ENCODE measurements at regions not wholly inside any gene's neighbourhood (a gene's known extent, or its start where the extent isn't known, plus 50 kb on each side); places are given as distances from the start of the nearest gene placed in this dataset.
"Not testable (repeated sequence)": the region's sequence is repeated elsewhere in the genome, so short reads cannot be mapped to it uniquely, and the experiment has no call there.

DNA sequence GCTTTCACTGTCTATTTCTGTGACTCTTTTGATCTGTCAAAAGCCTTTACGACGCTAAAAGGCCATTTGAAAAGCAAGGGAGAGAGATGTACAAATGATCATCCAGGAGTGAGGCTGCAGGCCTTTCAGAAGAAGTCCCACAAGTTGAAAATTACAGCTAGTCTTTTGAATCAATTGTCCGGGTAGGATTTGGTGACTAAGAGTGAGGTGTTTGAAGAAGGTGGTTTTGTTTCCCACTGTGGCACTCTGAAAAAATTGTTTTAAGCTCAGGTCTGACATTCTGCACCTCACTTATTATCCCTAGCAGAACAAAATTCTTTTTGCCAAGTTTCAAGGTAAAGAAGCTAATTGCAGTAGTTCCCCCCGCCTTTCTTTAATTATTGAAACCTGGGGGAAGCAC is 50.8 kb upstream of the TMEM108 start:
- DNase-seq (ENCODE audit: low read depth): no peak
- TF ChIP-seq, protein P1, sequence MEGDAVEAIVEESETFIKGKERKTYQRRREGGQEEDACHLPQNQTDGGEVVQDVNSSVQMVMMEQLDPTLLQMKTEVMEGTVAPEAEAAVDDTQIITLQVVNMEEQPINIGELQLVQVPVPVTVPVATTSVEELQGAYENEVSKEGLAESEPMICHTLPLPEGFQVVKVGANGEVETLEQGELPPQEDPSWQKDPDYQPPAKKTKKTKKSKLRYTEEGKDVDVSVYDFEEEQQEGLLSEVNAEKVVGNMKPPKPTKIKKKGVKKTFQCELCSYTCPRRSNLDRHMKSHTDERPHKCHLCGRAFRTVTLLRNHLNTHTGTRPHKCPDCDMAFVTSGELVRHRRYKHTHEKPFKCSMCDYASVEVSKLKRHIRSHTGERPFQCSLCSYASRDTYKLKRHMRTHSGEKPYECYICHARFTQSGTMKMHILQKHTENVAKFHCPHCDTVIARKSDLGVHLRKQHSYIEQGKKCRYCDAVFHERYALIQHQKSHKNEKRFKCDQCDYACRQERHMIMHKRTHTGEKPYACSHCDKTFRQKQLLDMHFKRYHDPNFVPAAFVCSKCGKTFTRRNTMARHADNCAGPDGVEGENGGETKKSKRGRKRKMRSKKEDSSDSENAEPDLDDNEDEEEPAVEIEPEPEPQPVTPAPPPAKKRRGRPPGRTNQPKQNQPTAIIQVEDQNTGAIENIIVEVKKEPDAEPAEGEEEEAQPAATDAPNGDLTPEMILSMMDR (IDR thresholded peaks at IDR 0.05; ENCODE audit: insufficient read depth, low read depth, low read length, missing control alignments): no peak

DNA sequence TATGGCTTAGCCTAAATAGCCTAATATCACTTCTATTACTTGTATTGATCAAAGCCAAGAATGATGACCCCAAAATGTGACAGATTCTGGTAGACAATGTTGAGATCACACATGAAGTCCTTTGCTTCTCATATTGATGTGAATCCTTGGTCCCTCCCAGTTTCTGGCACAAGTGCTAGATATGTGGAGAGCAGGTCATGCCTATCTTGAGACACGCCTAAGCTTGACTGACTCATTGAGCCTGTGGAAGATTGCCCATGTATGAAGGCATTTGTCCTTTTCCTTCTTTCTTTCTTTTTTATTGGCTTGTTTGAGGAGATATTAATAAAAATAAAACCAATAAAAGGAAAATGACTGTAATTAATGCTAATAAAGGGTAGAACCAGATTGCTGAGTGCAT is 54.0 kb upstream of the TMEM108 start:
- DNase-seq (ENCODE audit: low read depth): no peak
- TF ChIP-seq, protein P1 (IDR thresholded peaks at IDR 0.05; ENCODE audit: insufficient read depth, low read depth, low read length, missing control alignments): no peak
- no peak overlapping the region for H3K4me3 ChIP-seq (ENCODE audit: low read depth, low read length)

More for the DNA sequence above, 50.8 kb upstream of the TMEM108 start:
- H3K4me3 ChIP-seq (ENCODE audit: low read depth, low read length): no peak overlapping the region

DNA sequence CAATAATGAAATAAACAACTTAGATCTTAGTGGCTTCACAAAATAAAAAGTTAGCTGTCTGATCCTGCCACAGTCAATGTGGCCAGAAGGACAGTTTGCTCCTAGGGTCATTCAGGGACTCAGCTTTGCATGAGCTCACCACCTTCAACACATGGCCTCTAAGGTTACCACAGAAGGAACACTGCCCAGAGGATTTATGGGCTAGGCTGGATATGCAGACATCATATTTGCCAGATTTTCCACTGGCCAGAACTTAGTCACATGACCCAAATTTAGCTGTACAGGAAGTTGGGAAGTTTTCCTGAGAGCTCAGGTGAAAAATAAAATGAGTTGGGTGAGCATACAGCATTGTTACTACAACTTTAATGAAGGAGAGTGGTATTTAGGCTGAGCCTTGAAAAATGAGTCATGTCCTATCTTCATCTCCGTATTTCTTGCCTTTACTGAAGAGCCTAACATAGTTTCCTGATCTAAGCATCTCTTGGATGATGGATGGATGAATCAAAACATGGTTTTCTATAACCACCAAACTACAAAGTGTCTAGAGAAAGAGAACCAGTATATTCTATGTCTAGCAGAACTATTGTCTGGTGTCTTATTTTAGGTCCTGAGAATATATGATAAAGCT is 54.9 kb upstream of the TMEM108 start:
- TF ChIP-seq, protein P1 (IDR thresholded peaks at IDR 0.05; ENCODE audit: insufficient read depth, low read depth, low read length, missing control alignments): no peak
- no peak for DNase-seq (ENCODE audit: low read depth)
- H3K4me3 ChIP-seq (ENCODE audit: low read depth, low read length): no peak overlapping the region

DNA sequence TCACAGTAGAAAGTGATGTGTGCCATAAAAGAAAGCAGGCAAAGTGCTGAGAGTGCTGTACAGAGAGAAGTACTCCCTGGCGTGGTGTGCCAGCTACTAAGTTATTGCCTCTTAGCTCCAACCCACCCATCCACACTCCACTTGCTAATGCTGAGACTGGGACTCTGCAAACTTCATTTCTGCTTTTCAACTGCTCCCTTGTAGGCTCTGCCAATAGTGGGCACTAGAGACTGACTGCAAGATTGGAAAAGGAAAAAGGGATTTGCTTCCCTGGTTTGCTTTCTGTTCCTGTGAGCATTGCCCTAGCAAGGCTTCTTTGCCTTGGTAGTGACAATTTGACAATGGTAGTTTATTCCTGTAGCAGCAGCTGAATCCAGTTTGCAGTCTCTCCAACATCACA is 56.5 kb upstream of the TMEM108 start:
- no peak for DNase-seq (ENCODE audit: low read depth)
- no peak overlapping the region for H3K4me3 ChIP-seq (ENCODE audit: low read depth, low read length)
- TF ChIP-seq, protein P1 (IDR thresholded peaks at IDR 0.05; ENCODE audit: insufficient read depth, low read depth, low read length, missing control alignments): no peak

DNA sequence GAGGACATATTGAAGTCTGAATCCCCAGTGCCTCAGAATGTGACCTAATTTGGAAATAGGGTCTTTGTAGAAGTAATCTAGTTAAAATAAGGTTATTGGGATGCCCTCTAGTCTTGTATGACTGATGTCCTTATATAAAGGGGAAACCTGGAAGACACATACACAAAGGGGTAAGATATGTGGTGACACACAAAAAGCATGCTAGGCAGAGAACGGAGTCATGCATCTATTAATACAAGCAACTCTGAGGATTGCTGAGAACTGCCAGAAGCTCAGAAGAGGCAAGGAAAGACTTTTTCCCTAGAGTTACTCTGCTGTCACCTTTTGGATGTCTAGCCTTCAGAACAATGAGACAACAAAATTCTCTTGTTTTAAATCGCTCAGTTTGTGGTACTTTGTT is 58.1 kb upstream of the TMEM108 start:
- H3K4me3 ChIP-seq (ENCODE audit: low read depth, low read length): no peak overlapping the region
- TF ChIP-seq, protein P1 (IDR thresholded peaks at IDR 0.05; ENCODE audit: insufficient read depth, low read depth, low read length, missing control alignments): no peak
- DNase-seq (ENCODE audit: low read depth): no peak

DNA sequence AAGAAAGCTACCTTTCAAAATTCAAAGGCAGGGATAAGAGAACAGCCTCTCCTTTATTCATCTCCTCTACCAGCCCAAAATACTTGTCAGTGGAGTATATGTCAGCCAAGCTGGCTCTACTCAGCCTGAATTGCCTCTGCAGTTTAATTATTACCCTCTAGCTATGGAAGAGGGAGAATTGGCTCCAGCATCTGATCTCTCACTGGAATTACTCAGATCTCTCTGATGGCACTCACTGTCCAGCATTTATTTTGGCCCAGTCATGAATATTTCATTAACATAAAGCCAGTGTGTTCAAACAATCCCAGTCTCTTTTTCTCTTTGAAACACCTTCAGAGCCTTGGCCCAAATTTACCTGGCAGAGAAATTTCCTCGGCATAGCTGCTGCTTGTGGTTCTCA is 58.6 kb upstream of the TMEM108 start:
- no peak for DNase-seq (ENCODE audit: low read depth)
- TF ChIP-seq, protein P1 (IDR thresholded peaks at IDR 0.05; ENCODE audit: insufficient read depth, low read depth, low read length, missing control alignments): no peak
- no peak overlapping the region for H3K4me3 ChIP-seq (ENCODE audit: low read depth, low read length)

DNA sequence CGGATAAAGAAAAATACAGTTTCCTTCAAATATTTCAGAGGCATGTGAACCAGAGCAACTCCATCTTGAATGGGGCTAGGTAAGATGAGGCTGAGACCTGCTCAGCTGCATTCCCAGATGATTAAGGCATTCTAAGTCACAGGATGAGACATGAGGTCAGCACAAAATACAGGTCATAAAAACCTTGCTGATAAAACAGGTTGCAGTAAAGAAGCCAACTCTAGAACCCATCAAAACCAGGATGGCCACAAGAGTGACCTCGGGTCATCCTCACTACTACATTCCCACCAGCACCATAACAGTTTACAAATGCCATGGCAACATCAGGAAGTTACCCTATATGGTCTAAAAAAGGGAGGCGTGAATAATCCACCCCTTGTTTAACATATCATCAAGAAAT is 59.2 kb upstream of the TMEM108 start:
- H3K4me3 ChIP-seq (ENCODE audit: low read depth, low read length); DNase-seq (ENCODE audit: low read depth): not testable (repeated sequence)
